Ovary (tissue), 3 donors: ENCODE measurements at regions not wholly inside any gene's neighbourhood (a gene's known extent, or its start where the extent isn't known, plus 50 kb on each side); places are given as distances from the start of the nearest gene placed in this dataset.

ENCODE experiments used
- EP300 ChIP-seq: sonication (generic); formaldehyde crosslinking; IDR thresholded peaks from one replicate; pipeline ENCODE4 v1.6.1; 2017; ENCODE audit warnings: antibody characterized with exemption
- POLR2A ChIP-seq: fragments of 450-650 bp; IDR thresholded peaks from one replicate; pipeline ENCODE4 v1.6.1; 2017; ENCODE audit warnings: antibody characterized with exemption, mild to moderate bottlenecking, moderate library complexity
- TF ChIP-seq, protein P1 (sequence below), 3 donors: fragments of 450-650 bp in 2 of 3; fragments of 200-600 bp in 1 of 3; IDR thresholded peaks; one replicate each; pipeline versions ENCODE4 v1.5.1 to v1.8.0; 2016 to 2022; ENCODE audit warnings: antibody characterized with exemption in 3 of 3, mild to moderate bottlenecking in 1 of 3
- donor health status: DM: no; HTN: no; CAD: no.

DNA sequence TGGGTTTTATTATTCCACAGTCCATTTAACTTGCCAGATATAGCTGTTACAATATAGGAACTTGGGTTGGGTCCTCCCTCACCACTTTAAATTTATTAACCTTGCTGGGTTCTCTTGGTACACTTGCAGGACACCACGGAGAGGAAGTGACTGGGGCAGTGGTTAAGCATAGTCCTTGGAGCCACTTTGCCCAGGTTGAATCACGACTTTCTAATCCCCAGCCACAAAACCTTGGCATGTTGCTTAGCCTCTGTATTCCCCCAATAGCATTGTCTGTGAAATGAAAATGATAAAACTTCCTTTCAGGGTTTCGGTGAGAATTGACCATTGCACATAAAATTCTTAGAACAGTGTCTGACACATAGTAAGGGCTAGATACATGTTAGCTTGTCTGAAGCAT lies 221.2 kb downstream of the IRS1 start:
- TF ChIP-seq, protein P1, sequence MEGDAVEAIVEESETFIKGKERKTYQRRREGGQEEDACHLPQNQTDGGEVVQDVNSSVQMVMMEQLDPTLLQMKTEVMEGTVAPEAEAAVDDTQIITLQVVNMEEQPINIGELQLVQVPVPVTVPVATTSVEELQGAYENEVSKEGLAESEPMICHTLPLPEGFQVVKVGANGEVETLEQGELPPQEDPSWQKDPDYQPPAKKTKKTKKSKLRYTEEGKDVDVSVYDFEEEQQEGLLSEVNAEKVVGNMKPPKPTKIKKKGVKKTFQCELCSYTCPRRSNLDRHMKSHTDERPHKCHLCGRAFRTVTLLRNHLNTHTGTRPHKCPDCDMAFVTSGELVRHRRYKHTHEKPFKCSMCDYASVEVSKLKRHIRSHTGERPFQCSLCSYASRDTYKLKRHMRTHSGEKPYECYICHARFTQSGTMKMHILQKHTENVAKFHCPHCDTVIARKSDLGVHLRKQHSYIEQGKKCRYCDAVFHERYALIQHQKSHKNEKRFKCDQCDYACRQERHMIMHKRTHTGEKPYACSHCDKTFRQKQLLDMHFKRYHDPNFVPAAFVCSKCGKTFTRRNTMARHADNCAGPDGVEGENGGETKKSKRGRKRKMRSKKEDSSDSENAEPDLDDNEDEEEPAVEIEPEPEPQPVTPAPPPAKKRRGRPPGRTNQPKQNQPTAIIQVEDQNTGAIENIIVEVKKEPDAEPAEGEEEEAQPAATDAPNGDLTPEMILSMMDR (IDR thresholded peaks at IDR 0.05) = no peak
- TF ChIP-seq POLR2A = no peak
- TF ChIP-seq EP300 = no peak
